Loucy (cell line): ENCODE measurements at regions not wholly inside any gene's neighbourhood (a gene's known extent, or its start where the extent isn't known, plus 50 kb on each side); places are given as distances from the start of the nearest gene placed in this dataset.

Source experiments
- H2AFZ ChIP-seq: fragments of 200-600 bp; sonication (generic); 2 replicates; pipeline ENCODE4 v1.6.0; 2016; ENCODE audit warnings: antibody characterized with exemption, mild to moderate bottlenecking, low read length, moderate library complexity
- H3F3A ChIP-seq: fragments of 200-600 bp; 2 replicates; pipeline ENCODE4 v1.6.0; 2016; ENCODE audit warnings: antibody characterized with exemption, low read depth, mild to moderate bottlenecking
- H3K27me3 ChIP-seq: fragments of 200-600 bp; sonication (generic); 2 replicates; pipeline ENCODE4 v1.6.1; 2014; ENCODE audit warnings: low read length, mild to moderate bottlenecking; ENCODE audit not compliant: insufficient read depth, poor library complexity, severe bottlenecking
- H3K36me3 ChIP-seq: fragments of 200-600 bp; sonication (generic); 2 replicates; pipeline ENCODE4 v1.6.1; 2016; ENCODE audit warnings: low read length; ENCODE audit not compliant: insufficient read depth
- H3K4me1 ChIP-seq: fragments of 200-600 bp; sonication (generic); 2 replicates; pipeline ENCODE4 v1.5.1; 2014; ENCODE audit warnings: low read length, mild to moderate bottlenecking; ENCODE audit not compliant: insufficient read depth, poor library complexity, severe bottlenecking
- H3K4me2 ChIP-seq: fragments of 200-600 bp; sonication (generic); 2 replicates; pipeline ENCODE4 v1.6.0; 2014; ENCODE audit warnings: antibody characterized with exemption, low read length, low read depth, mild to moderate bottlenecking; ENCODE audit not compliant: poor library complexity, severe bottlenecking
- H3K4me3 ChIP-seq: fragments of 200-600 bp; sonication (generic); 2 replicates; pipeline ENCODE4 v1.5.1; 2014; ENCODE audit warnings: low read length, mild to moderate bottlenecking, mixed read lengths; ENCODE audit not compliant: poor library complexity, severe bottlenecking
- H3K79me2 ChIP-seq: fragments of 200-600 bp; sonication (generic); 2 replicates; pipeline ENCODE4 v1.6.1; 2014; ENCODE audit warnings: low read length; ENCODE audit not compliant: insufficient read depth
- H3K9ac ChIP-seq: fragments of 200-600 bp; sonication (generic); 2 replicates; pipeline ENCODE4 v1.6.0; 2014; ENCODE audit warnings: mild to moderate bottlenecking, low read depth, low read length, moderate library complexity; ENCODE audit not compliant: poor library complexity, severe bottlenecking
- H3K9me2 ChIP-seq: fragments of 200-600 bp; sonication (generic); replicated peaks from 2 replicates; pipeline ENCODE4 v1.6.1; 2016; ENCODE audit warnings: low read depth, low read length, mixed read lengths
- H3K9me3 ChIP-seq: fragments of 200-600 bp; sonication (generic); 2 replicates; pipeline ENCODE4 v1.6.1; 2014; ENCODE audit warnings: mild to moderate bottlenecking, antibody characterized with exemption, low read length, low read depth; ENCODE audit not compliant: insufficient read depth
- H4K20me1 ChIP-seq: fragments of 200-600 bp; sonication (generic); 2 replicates; pipeline ENCODE4 v1.6.0; 2014; ENCODE audit warnings: antibody characterized with exemption, low read length, mild to moderate bottlenecking; ENCODE audit not compliant: insufficient read depth, poor library complexity, severe bottlenecking
- EZH2phosphoT487 ChIP-seq: fragments of 200-600 bp; IDR thresholded peaks from 2 replicates; pipeline ENCODE4 v1.6.1; 2018; ENCODE audit warnings: antibody characterized with exemption, mild to moderate bottlenecking, moderate library complexity, borderline replicate concordance
- TF ChIP-seq, protein P1 (sequence below): fragments of 200-600 bp; sonication (generic); conservative IDR thresholded peaks from 2 replicates; pipeline ENCODE4 v1.5.1; 2014; ENCODE audit warnings: mild to moderate bottlenecking, antibody characterized with exemption, low read length

DNA sequence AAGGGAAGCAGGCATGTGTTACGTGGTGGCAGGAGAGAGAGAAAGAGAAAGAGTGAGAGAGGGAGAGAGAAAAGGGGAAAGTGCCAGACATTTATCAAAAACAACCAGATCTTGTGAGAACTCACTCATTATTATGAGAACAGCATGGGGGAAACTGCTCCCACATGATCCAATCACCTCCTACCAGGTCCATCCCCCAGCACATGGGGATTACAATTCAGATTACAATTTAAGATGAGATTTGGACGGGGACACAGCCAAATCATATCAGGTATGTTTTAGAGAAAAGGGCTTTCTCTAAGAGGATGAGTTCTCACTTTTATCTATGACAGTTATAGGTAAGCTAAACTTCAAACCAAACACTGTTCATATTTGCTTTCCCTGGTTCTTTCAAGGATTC lies 597.3 kb upstream of the PIK3C3 start:
- no peak overlapping the region for H3K4me3 ChIP-seq
- no peaks in the 10 kb centered on the region for H4K20me1 ChIP-seq
- H3F3A ChIP-seq = no peaks in the 10 kb centered on the region
- H2AFZ ChIP-seq = no peak overlapping the region
- no peaks in the 10 kb centered on the region for H3K4me1 ChIP-seq
- TF ChIP-seq, protein P1, sequence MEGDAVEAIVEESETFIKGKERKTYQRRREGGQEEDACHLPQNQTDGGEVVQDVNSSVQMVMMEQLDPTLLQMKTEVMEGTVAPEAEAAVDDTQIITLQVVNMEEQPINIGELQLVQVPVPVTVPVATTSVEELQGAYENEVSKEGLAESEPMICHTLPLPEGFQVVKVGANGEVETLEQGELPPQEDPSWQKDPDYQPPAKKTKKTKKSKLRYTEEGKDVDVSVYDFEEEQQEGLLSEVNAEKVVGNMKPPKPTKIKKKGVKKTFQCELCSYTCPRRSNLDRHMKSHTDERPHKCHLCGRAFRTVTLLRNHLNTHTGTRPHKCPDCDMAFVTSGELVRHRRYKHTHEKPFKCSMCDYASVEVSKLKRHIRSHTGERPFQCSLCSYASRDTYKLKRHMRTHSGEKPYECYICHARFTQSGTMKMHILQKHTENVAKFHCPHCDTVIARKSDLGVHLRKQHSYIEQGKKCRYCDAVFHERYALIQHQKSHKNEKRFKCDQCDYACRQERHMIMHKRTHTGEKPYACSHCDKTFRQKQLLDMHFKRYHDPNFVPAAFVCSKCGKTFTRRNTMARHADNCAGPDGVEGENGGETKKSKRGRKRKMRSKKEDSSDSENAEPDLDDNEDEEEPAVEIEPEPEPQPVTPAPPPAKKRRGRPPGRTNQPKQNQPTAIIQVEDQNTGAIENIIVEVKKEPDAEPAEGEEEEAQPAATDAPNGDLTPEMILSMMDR = no peak
- no peak for TF ChIP-seq EZH2phosphoT487
- H3K79me2 ChIP-seq = no peaks in the 10 kb centered on the region
- H3K9me2 ChIP-seq = no peaks in the 10 kb centered on the region
- no peaks in the 10 kb centered on the region for H3K36me3 ChIP-seq
- no peaks in the 10 kb centered on the region for H3K9me3 ChIP-seq
- no peak overlapping the region for H3K4me2 ChIP-seq
- no peaks in the 10 kb centered on the region for H3K27me3 ChIP-seq
- no peak overlapping the region for H3K9ac ChIP-seq

DNA sequence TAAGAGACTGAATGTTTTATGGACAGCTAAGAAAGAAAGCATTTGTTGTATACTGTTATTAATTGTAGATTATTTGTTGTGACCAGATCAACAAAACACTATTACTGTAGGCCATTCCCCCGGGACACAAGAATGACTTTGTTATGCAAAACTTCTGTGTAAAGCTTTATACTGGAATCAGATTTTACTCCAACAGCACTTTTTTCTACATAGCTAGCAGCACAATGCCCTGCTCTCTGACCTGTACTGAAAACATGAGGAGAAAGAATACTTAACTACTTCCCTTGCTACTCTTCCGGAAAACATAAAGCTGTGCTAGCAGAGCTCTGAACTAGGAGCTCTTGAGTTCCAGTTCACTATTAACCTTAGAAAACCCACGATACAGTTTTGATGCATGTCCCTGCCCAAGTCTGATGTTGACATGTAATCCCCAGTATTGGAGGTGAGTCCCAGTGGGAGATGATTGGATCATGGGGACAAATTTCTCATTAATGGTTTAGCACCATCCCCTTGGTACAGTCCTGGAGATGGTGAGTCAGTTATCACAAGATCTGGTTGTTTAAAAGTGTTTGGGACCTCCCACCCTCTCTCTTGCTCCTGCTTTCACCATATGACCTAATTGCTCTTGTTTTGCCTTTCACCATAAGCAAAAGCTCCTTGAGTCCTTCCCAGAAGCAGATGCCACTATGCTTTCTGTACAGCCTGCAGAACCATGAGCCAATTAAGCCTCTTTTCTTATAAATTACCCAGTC lies 601.1 kb upstream of the PIK3C3 start:
- Histone ChIP-seq H4K20me1 (no peaks in the 10 kb centered on the region), H3K27me3 (no peaks in the 10 kb centered on the region), H3K36me3 (no peaks in the 10 kb centered on the region), H3K9ac (no peak overlapping the region), H3K9me2 (0 out of 2 replicates have a peak, but pooled peaks cover 3% of the 10 kb centered on the region), H3K9me3 (no peaks in the 10 kb centered on the region), H3K4me2 (no peak overlapping the region), H3K79me2 (no peaks in the 10 kb centered on the region), H3K4me3 (no peak overlapping the region), H3K4me1 (no peaks in the 10 kb centered on the region), H3F3A (no peaks in the 10 kb centered on the region), H2AFZ (no peak overlapping the region)
- TF ChIP-seq EZH2phosphoT487 = no peak
- TF ChIP-seq, protein P1 = no peak

DNA sequence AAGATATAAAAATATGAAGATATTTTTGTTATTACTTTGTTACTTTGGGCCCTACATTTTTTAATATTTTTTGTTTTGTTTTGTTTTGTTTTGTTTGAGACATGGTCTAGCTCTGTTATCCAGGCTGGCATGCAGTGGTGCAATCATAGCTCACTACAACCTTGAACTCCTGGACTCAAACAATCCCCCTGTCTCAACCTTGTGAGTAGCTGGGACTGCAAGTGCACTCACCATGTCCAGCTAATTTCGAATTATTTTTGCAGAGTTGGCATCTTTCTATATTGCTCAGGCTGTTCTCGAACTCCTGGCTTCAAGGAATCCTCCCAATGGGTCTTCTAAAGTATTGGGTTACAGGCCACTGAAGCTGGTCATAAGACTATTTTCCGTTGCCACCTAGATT lies 603.6 kb upstream of the PIK3C3 start:
- Histone ChIP-seq H3K27me3 (no peaks in the 10 kb centered on the region), H3K9me3 (no peaks in the 10 kb centered on the region), H3K4me2 (no peak overlapping the region), H3K79me2 (no peaks in the 10 kb centered on the region), H3F3A (no peaks in the 10 kb centered on the region), H3K36me3 (no peaks in the 10 kb centered on the region), H3K4me3 (no peak overlapping the region), H3K9me2 (0 out of 2 replicates have a peak, but pooled peaks cover 3% of the 10 kb centered on the region), H4K20me1 (no peaks in the 10 kb centered on the region), H3K4me1 (no peaks in the 10 kb centered on the region), H3K9ac (no peak overlapping the region), H2AFZ (no peak overlapping the region)
- TF ChIP-seq EZH2phosphoT487 = no peak

DNA sequence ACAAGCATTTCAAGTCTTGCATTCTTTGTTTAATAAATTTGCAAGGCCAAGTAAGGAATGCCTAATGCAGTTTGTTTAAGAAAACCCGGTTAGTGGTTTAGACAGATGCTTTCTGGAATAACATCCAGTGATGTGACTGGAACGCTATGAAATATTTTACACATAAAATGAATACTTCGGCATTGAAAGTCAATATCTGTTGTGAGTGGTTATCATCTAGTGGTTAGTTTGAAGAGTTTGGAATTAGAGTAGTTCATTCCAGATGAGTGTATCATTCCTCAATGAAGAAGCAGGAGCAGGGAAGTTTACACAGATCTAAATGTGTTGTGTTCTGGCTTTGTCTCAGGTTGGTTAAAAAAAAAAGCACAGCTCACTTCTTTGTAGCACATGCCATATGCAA lies 608.0 kb upstream of the PIK3C3 start:
- Histone ChIP-seq H3K9me3 (no peaks in the 10 kb centered on the region), H3K4me1 (no peaks in the 10 kb centered on the region), H3K36me3 (no peaks in the 10 kb centered on the region), H2AFZ (no peak overlapping the region), H3K9me2 (0 out of 2 replicates have a peak, but pooled peaks cover 3% of the 10 kb centered on the region), H4K20me1 (no peaks in the 10 kb centered on the region), H3K27me3 (no peaks in the 10 kb centered on the region), H3K79me2 (no peaks in the 10 kb centered on the region), H3K9ac (no peak overlapping the region), H3F3A (no peaks in the 10 kb centered on the region), H3K4me2 (no peak overlapping the region), H3K4me3 (no peak overlapping the region)
- TF ChIP-seq, protein P1 = no peak
- TF ChIP-seq EZH2phosphoT487 = no peak
